ENCODE measurements at regions not wholly inside any gene's neighbourhood (a gene's known extent, or its start where the extent isn't known, plus 50 kb on each side); places are given as distances from the start of the nearest gene placed in this dataset.

DNA sequence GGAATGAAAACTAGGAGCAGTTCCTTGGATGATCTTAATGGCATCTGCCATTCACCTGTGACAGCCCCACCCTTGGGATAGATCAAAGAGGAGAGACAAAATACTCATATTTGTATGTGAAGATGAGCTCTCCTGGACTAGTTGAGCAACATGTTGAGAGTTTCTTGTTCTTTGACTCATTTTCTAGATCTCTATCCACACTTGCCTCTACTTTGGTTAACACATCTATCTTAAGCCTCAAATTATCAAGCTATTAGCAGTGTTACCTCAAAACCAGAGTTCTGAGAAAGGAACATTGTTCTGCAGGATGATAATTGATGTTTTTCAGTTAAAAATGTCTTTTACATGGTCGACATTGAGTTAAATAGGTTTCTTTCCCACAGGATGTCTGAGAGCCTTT lies 94.2 kb upstream of the TEX13D start:
- no peaks in the 10 kb centered on the region for H3K36me3 ChIP-seq
- intact Hi-C loops (cut with DNase I): no loop called here
- H3K27me3 ChIP-seq: no peaks in the 10 kb centered on the region
- no peak overlapping the region for H3K27ac ChIP-seq
- DNase-seq: no peak
- no peaks in the 10 kb centered on the region for H3K9me3 ChIP-seq
- no peak overlapping the region for H3K4me3 ChIP-seq
- no peaks in the 10 kb centered on the region for H3K4me1 ChIP-seq
- no peak for TF ChIP-seq POLR2A (IDR thresholded peaks at IDR 0.05)
- TF ChIP-seq, protein P1, sequence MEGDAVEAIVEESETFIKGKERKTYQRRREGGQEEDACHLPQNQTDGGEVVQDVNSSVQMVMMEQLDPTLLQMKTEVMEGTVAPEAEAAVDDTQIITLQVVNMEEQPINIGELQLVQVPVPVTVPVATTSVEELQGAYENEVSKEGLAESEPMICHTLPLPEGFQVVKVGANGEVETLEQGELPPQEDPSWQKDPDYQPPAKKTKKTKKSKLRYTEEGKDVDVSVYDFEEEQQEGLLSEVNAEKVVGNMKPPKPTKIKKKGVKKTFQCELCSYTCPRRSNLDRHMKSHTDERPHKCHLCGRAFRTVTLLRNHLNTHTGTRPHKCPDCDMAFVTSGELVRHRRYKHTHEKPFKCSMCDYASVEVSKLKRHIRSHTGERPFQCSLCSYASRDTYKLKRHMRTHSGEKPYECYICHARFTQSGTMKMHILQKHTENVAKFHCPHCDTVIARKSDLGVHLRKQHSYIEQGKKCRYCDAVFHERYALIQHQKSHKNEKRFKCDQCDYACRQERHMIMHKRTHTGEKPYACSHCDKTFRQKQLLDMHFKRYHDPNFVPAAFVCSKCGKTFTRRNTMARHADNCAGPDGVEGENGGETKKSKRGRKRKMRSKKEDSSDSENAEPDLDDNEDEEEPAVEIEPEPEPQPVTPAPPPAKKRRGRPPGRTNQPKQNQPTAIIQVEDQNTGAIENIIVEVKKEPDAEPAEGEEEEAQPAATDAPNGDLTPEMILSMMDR (IDR thresholded peaks at IDR 0.05): no peak
- 54 to 60% methylated on average over 1 of the region's 1 CpG for WGBS, 2 donors

DNA sequence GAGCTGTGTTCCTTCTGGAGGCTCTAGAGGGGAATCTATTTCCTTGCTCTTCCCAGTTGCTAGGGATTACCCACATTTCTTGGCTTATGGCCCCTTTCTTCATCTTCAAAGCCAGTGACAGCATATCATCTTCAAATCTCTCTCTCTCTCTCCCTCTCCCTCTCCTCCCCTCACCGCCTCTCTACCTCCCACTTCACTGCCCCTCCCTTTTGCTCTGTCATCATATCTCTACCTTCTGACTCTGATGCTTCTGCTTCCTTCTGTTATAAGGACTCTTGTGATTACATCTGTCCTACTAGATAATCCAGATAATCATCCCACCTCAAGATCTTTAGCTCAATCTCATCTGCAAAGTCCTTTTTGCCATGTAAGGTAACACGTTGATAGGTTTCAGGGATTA lies 93.1 kb upstream of the TEX13D start:
- TF ChIP-seq, protein P1 (IDR thresholded peaks at IDR 0.05): no peak
- no peak for TF ChIP-seq POLR2A (IDR thresholded peaks at IDR 0.05)
- DNase-seq: no peak
- Histone ChIP-seq H3K4me1 (no peaks in the 10 kb centered on the region), H3K9me3 (no peaks in the 10 kb centered on the region), H3K36me3 (no peaks in the 10 kb centered on the region), H3K4me3 (no peak overlapping the region), H3K27me3 (no peaks in the 10 kb centered on the region), H3K27ac (no peak overlapping the region)
- 60 to 83% methylated on average over 1 to 2 of the region's 2 CpGs for WGBS, 2 donors
- intact Hi-C loops (cut with DNase I): no loop called here

DNA sequence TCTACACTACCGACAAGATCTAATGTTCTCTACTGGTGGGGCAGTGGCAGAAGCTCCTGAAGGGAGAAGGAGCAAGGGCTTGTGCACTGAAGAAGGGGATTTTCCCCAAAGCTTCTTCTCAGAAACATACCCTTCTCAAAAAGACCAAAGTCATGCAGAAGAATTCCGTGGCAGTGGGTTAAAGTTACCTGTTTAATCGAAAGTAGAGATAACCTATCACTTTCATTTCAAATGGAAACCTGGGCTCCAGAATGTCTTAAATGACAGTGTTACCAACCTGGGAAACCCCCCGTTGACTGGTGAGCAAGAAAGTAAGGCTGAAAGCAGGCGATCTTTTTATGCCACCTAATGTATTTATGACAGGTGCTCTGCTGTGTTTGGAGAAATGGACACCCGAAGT lies 92.5 kb upstream of the TEX13D start:
- Histone ChIP-seq H3K27me3 (no peaks in the 10 kb centered on the region), H3K36me3 (no peaks in the 10 kb centered on the region), H3K9me3 (no peaks in the 10 kb centered on the region), H3K4me1 (no peaks in the 10 kb centered on the region), H3K27ac (no peak overlapping the region), H3K4me3 (no peak overlapping the region)
- intact Hi-C loops (cut with DNase I): no loop called here
- TF ChIP-seq POLR2A (IDR thresholded peaks at IDR 0.05): no peak
- TF ChIP-seq, protein P1 (IDR thresholded peaks at IDR 0.05): no peak
- DNase-seq: no peak
- 50 to 86% methylated on average over 5 to 6 of the region's 6 CpGs for WGBS, 2 donors

DNA sequence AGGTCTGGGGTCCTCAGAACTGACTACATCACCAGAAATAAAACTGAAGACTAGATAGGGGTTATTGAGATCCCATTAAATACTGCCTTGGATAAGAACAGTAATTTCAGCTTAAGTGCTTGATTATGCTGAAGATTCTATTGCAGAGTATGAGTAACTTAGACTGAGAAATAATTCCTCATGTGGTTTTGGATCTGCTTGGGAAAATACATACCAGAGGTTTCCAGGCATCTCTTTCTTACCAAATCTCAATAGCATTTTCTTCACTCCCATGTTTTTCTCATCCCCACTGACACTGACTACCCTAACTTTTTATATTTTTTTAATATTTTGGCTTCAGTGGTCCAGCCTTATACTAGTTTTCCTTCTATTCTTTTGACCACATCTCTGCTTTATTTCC lies 92.0 kb upstream of the TEX13D start:
- Histone ChIP-seq H3K9me3 (no peaks in the 10 kb centered on the region), H3K4me3 (no peak overlapping the region), H3K36me3 (no peaks in the 10 kb centered on the region), H3K4me1 (no peaks in the 10 kb centered on the region), H3K27ac (no peak overlapping the region), H3K27me3 (no peaks in the 10 kb centered on the region)
- DNase-seq: no peak
- TF ChIP-seq, protein P1 (IDR thresholded peaks at IDR 0.05): no peak
- TF ChIP-seq POLR2A (IDR thresholded peaks at IDR 0.05): no peak
- intact Hi-C loops (cut with DNase I): no loop called here

DNA sequence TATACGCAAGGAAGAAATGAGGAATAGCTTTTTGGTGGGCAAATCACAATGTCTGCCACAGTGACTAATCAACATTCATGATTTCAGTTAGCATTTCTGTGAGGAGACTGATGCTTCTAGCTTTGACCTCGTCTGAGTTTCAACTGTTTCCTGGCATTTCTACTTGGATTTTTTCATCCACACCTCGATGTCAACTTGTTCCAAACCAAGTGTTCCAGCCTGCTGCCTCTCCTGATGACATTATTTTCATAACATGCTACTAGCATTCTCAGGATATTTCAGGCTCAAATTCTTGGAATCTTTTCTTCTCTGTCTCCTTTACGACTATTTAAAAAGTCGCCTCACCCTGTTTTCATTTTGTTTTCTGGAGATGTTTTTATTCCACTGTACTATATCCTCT lies 90.3 kb upstream of the TEX13D start:
- Histone ChIP-seq H3K4me1 (no peaks in the 10 kb centered on the region), H3K4me3 (no peak overlapping the region), H3K27ac (no peak overlapping the region), H3K27me3 (no peaks in the 10 kb centered on the region), H3K9me3 (no peaks in the 10 kb centered on the region), H3K36me3 (no peaks in the 10 kb centered on the region)
- TF ChIP-seq, protein P1 (IDR thresholded peaks at IDR 0.05): no peak
- TF ChIP-seq POLR2A (IDR thresholded peaks at IDR 0.05): no peak
- no peak for DNase-seq
- intact Hi-C loops (cut with DNase I): no loop called here
- 58 to 61% methylated on average over 5 of the region's 5 CpGs for WGBS, 2 donors
